GM19452 (cell line): ENCODE measurements at regions not wholly inside any gene's neighbourhood (a gene's known extent, or its start where the extent isn't known, plus 50 kb on each side); places are given as distances from the start of the nearest gene placed in this dataset.

Experiments
- ATAC-seq: cut with Tn5 transposase; IDR thresholded peaks from one replicate; pipeline ENCODE4 v1.9.1; 2021; ENCODE audit not compliant: unreplicated experiment

- no peak for ATAC-seq
These were observed 121.2 kb upstream of the ADARB2 start for GRCh38 chr10:1858547-1858946.

GRCh38 chr10:1858048-1858447 is 120.7 kb upstream of the ADARB2 start:
- ATAC-seq: no peak

GRCh38 chr10:1855911-1856310 is 118.6 kb upstream of the ADARB2 start:
- no peak for ATAC-seq

GRCh38 chr10:1854271-1854670 is 116.9 kb upstream of the ADARB2 start:
- no peak for ATAC-seq

- ATAC-seq: no peak
These were observed 116.5 kb upstream of the ADARB2 start for GRCh38 chr10:1853801-1854200.

GRCh38 chr10:1852841-1853240 is 115.5 kb upstream of the ADARB2 start:
- ATAC-seq: no peak

- ATAC-seq: no peak
These were observed 114.4 kb upstream of the ADARB2 start for GRCh38 chr10:1851762-1852161.

- ATAC-seq: no peak
These were observed 113.7 kb upstream of the ADARB2 start for GRCh38 chr10:1850971-1851527.

GRCh38 chr10:1847361-1847760 is 110.0 kb upstream of the ADARB2 start:
- no peak for ATAC-seq

GRCh38 chr10:1846032-1846431 is 108.7 kb upstream of the ADARB2 start:
- no peak for ATAC-seq

- ATAC-seq: no peak
These were observed 104.4 kb upstream of the ADARB2 start for GRCh38 chr10:1841759-1842158.

GRCh38 chr10:1829712-1830111 is 92.4 kb upstream of the ADARB2 start:
- ATAC-seq: no peak

- no peak for ATAC-seq
These were observed 87.6 kb upstream of the ADARB2 start for GRCh38 chr10:1824928-1825327.

GRCh38 chr10:1814556-1814955 is 77.2 kb upstream of the ADARB2 start:
- ATAC-seq: no peak

GRCh38 chr10:1809139-1809741 is 71.9 kb upstream of the ADARB2 start:
- ATAC-seq: no peak

- ATAC-seq: no peak
These were observed 70.6 kb upstream of the ADARB2 start for GRCh38 chr10:1807924-1808323.

GRCh38 chr10:1807196-1807595 is 69.9 kb upstream of the ADARB2 start:
- ATAC-seq: no peak

GRCh38 chr10:1802413-1802812 is 65.1 kb upstream of the ADARB2 start:
- ATAC-seq: no peak

- ATAC-seq: no peak
These were observed 51.1 kb upstream of the ADARB2 start for GRCh38 chr10:1788401-1788800.
